ENCODE measurements at regions not wholly inside any gene's neighbourhood (a gene's known extent, or its start where the extent isn't known, plus 50 kb on each side); places are given as distances from the start of the nearest gene placed in this dataset.

- H3K9me3 ChIP-seq: no peaks in the 10 kb centered on the region
- H3K27ac ChIP-seq: no peak overlapping the region
- no peaks in the 10 kb centered on the region for H3K4me1 ChIP-seq
- TF ChIP-seq, protein P1, sequence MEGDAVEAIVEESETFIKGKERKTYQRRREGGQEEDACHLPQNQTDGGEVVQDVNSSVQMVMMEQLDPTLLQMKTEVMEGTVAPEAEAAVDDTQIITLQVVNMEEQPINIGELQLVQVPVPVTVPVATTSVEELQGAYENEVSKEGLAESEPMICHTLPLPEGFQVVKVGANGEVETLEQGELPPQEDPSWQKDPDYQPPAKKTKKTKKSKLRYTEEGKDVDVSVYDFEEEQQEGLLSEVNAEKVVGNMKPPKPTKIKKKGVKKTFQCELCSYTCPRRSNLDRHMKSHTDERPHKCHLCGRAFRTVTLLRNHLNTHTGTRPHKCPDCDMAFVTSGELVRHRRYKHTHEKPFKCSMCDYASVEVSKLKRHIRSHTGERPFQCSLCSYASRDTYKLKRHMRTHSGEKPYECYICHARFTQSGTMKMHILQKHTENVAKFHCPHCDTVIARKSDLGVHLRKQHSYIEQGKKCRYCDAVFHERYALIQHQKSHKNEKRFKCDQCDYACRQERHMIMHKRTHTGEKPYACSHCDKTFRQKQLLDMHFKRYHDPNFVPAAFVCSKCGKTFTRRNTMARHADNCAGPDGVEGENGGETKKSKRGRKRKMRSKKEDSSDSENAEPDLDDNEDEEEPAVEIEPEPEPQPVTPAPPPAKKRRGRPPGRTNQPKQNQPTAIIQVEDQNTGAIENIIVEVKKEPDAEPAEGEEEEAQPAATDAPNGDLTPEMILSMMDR (IDR thresholded peaks at IDR 0.05): no peak
- H3K36me3 ChIP-seq: no peaks in the 10 kb centered on the region
- H3K27me3 ChIP-seq (ENCODE audit: low read depth): no peaks in the 10 kb centered on the region
- intact Hi-C loops (cut with DNase I): no loop called here
- no peak for DNase-seq
- H3K4me3 ChIP-seq: no peak overlapping the region
- ATAC-seq: no peak
Measured at GRCh38 chrX:9147086-9147485, 113.2 kb upstream of the FAM9B start.

- intact Hi-C loops (cut with DNase I): no loop called here
- DNase-seq: no peak
Measured at GRCh38 chrX:9147726-9148125, 113.8 kb upstream of the FAM9B start.

GRCh38 chrX:9148615-9149399, 114.9 kb upstream of the FAM9B start:
- H3K4me1 ChIP-seq: no peaks in the 10 kb centered on the region
- H3K36me3 ChIP-seq: no peaks in the 10 kb centered on the region
- H3K4me3 ChIP-seq: no peak overlapping the region
- TF ChIP-seq, protein P1 (IDR thresholded peaks at IDR 0.05): no peak
- ATAC-seq: no peak
- H3K27me3 ChIP-seq (ENCODE audit: low read depth): no peaks in the 10 kb centered on the region
- intact Hi-C loops (cut with DNase I): no loop called here
- no peak overlapping the region for H3K27ac ChIP-seq
- no peak for DNase-seq
- no peaks in the 10 kb centered on the region for H3K9me3 ChIP-seq

More at GRCh38 chrX:9147726-9148125, 113.8 kb upstream of the FAM9B start:
- TF ChIP-seq, protein P1 (IDR thresholded peaks at IDR 0.05): no peak
- Histone ChIP-seq H3K27ac (no peak overlapping the region), H3K9me3 (no peaks in the 10 kb centered on the region), H3K4me1 (no peaks in the 10 kb centered on the region), H3K27me3 (ENCODE audit: low read depth) (no peaks in the 10 kb centered on the region), H3K4me3 (no peak overlapping the region), H3K36me3 (no peaks in the 10 kb centered on the region)
- ATAC-seq: no peak

- no peak overlapping the region for H3K4me3 ChIP-seq
- no peaks in the 10 kb centered on the region for H3K36me3 ChIP-seq
- intact Hi-C loops (cut with DNase I): no loop called here
- no peaks in the 10 kb centered on the region for H3K27me3 ChIP-seq (ENCODE audit: low read depth)
- H3K4me1 ChIP-seq: no peaks in the 10 kb centered on the region
- DNase-seq (no peak), ATAC-seq (no peak)
- no peaks in the 10 kb centered on the region for H3K9me3 ChIP-seq
- TF ChIP-seq, protein P1 (IDR thresholded peaks at IDR 0.05): no peak
- no peak overlapping the region for H3K27ac ChIP-seq
Measured at GRCh38 chrX:9149501-9150245, 115.7 kb upstream of the FAM9B start.

- DNase-seq: no peak
- TF ChIP-seq, protein P1 (IDR thresholded peaks at IDR 0.05): no peak
- intact Hi-C loops (cut with DNase I): no loop called here
- Histone ChIP-seq H3K27ac (no peak overlapping the region), H3K4me1 (no peaks in the 10 kb centered on the region), H3K27me3 (ENCODE audit: low read depth) (no peaks in the 10 kb centered on the region), H3K4me3 (no peak overlapping the region), H3K9me3 (no peaks in the 10 kb centered on the region), H3K36me3 (no peaks in the 10 kb centered on the region)
- ATAC-seq: no peak
Measured at GRCh38 chrX:9151772-9152307, 117.9 kb upstream of the FAM9B start.

All from lower lobe of right lung (tissue), 2 donors.